SH-SY5Y (cell line): ENCODE measurements at regions not wholly inside any gene's neighbourhood (a gene's known extent, or its start where the extent isn't known, plus 50 kb on each side); places are given as distances from the start of the nearest gene placed in this dataset.

ENCODE experiments used
- GATA2 ChIP-seq: IDR thresholded peaks from 2 replicates; pipeline ENCODE4 v1.6.1; 2011; ENCODE audit warnings: mild to moderate bottlenecking, low read depth, low read length
- GATA3 ChIP-seq: IDR thresholded peaks from 2 replicates; pipeline ENCODE4 v1.6.1; 2011; ENCODE audit warnings: low read depth, mild to moderate bottlenecking, low read length, moderate library complexity

DNA sequence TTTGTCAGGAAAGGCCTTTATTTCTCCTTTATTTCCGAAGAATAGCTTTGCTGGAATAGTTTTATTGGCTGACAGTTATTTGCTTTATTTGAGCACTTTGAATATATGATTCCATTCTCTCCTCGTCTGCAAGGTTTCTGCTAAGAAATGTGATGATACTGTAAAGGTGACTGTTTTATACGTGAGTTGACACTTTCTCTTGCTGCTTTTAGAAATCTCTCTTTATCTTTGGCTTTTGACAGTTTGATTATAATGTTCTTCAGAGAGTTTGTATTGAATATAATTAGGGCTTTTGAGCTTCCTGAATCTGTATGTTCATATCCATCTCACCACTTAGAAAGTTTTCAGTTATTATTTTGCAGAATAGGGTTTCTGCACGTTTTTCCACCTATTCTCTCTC lies 1003.7 kb upstream of the SLIT2 start:
- TF ChIP-seq GATA2 (no peak), GATA3 (no peak)
